Breast epithelium (tissue), 4 donors: ENCODE measurements at regions not wholly inside any gene's neighbourhood (a gene's known extent, or its start where the extent isn't known, plus 50 kb on each side); places are given as distances from the start of the nearest gene placed in this dataset.

Experiments used
- DNase-seq, 2 donors: peaks; one replicate each; pipeline ENCODE4 v3.0.0-alpha.2; 2019; ENCODE audit warnings: low spot score in 2 of 2
- H3K27ac ChIP-seq, 2 donors: fragments of 200-600 bp; sonication (generic) in 1 of 2; one replicate each; pipeline ENCODE4 v1.5.1; 2016 to 2019; ENCODE audit warnings: mild to moderate bottlenecking in 1 of 2
- H3K27me3 ChIP-seq, 2 donors: fragments of 200-600 bp; sonication (generic) in 1 of 2; one replicate each; pipeline versions ENCODE4 v1.5.1 to v1.6.0; 2017 to 2019; ENCODE audit warnings: control low read depth in 1 of 2, mild to moderate bottlenecking in 1 of 2
- H3K36me3 ChIP-seq: fragments of 200-600 bp; one replicate; pipeline ENCODE4 v1.5.1; 2019
- H3K4me1 ChIP-seq, 2 donors: fragments of 200-600 bp; sonication (generic); one replicate each; pipeline ENCODE4 v1.5.1; 2016 to 2019; ENCODE audit warnings: control low read depth in 1 of 2
- H3K4me3 ChIP-seq, 3 donors: fragments of 200-600 bp; sonication (generic); 1 replicate in 2 of 3; 2 replicates in 1 of 3; pipeline ENCODE4 v1.5.1; 2016 to 2019; ENCODE audit warnings: mild to moderate bottlenecking in 3 of 3, moderate library complexity in 2 of 3
- H3K9me3 ChIP-seq, 2 donors: fragments of 200-600 bp; sonication (generic) in 1 of 2; one replicate each; pipeline ENCODE4 v1.5.1; 2016 to 2019; ENCODE audit warnings: control low read depth in 1 of 2
- CTCF ChIP-seq, 3 donors: fragments of 450-650 bp; IDR thresholded peaks; one replicate each; pipeline ENCODE4 v1.5.1; 2016 to 2017; ENCODE audit warnings: antibody characterized with exemption in 3 of 3, mild to moderate bottlenecking in 3 of 3, moderate library complexity in 3 of 3
- POLR2A ChIP-seq: fragments of 450-650 bp; IDR thresholded peaks from one replicate; pipeline ENCODE4 v1.6.1; 2016; ENCODE audit warnings: antibody characterized with exemption, mild to moderate bottlenecking, moderate library complexity
- POLR2AphosphoS5 ChIP-seq, 3 donors: sonication (generic); formaldehyde crosslinking; IDR thresholded peaks; one replicate each; pipeline ENCODE4 v1.6.1; 2017; ENCODE audit warnings: antibody characterized with exemption in 3 of 3
- intact Hi-C: fragments of 100-400 bp; cut with DNase I; formaldehyde crosslinking; loops from one replicate; pipeline ENCODE4 v1.15.1; 2023; ENCODE audit warnings: low total_unique reads

- Histone ChIP-seq H3K9me3 (no peaks in the 10 kb centered on the region), H3K4me1 (no peaks in the 10 kb centered on the region), H3K27me3 (no peaks in the 10 kb centered on the region), H3K36me3 (no peaks in the 10 kb centered on the region), H3K4me3 (no peak overlapping the region), H3K27ac (no peak overlapping the region)
- intact Hi-C loops = no loop called here
- TF ChIP-seq CTCF (IDR thresholded peaks at IDR 0.05) = no peak
- no peak for TF ChIP-seq POLR2A
- TF ChIP-seq POLR2AphosphoS5 (IDR thresholded peaks at IDR 0.05) = no peak
- no peak for DNase-seq
Measured at GRCh38 chr14:82482345-82482744, 948.7 kb upstream of the SEL1L start.

GRCh38 chr14:82488473-82488872, 954.8 kb upstream of the SEL1L start:
- TF ChIP-seq POLR2AphosphoS5 (IDR thresholded peaks at IDR 0.05) = no peak
- no peak for TF ChIP-seq CTCF (IDR thresholded peaks at IDR 0.05)
- no peak for TF ChIP-seq POLR2A
- no peak overlapping the region for H3K4me3 ChIP-seq
- H3K4me1 ChIP-seq = no peaks in the 10 kb centered on the region
- no peak for DNase-seq
- no peaks in the 10 kb centered on the region for H3K9me3 ChIP-seq
- no peaks in the 10 kb centered on the region for H3K27me3 ChIP-seq
- intact Hi-C loops = loop anchor here (5.0 kb wide), 1 partner anchor 459 kb away; no protein-coding TSS in a partner anchor
- H3K36me3 ChIP-seq = no peaks in the 10 kb centered on the region
- H3K27ac ChIP-seq = no peak overlapping the region

DNA sequence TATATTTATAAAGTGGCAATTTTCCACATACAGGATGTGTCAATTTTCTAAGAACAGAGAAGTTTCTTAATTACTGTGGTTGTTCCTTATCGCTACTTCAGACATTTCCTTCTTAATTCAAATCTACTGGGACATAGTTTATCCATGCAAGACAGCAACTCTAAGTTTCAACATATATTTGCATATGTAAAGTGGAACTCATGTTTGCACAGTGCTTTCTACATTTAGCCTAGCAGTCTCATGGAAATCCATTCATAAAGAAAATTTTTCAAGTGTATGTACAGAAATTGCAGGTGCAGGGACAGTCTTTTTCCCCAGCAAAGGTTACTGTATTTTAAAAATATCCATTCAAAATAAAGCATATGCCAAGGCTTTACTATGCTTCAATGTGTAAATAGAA, 956.7 kb upstream of the SEL1L start:
- DNase-seq = no peak
- no peak overlapping the region for H3K4me3 ChIP-seq
- no peak overlapping the region for H3K27ac ChIP-seq
- intact Hi-C loops = no loop called here
- TF ChIP-seq POLR2AphosphoS5 (IDR thresholded peaks at IDR 0.05) (no peak), CTCF (IDR thresholded peaks at IDR 0.05) (no peak), POLR2A (no peak)
- no peaks in the 10 kb centered on the region for H3K36me3 ChIP-seq
- no peaks in the 10 kb centered on the region for H3K9me3 ChIP-seq
- no peaks in the 10 kb centered on the region for H3K4me1 ChIP-seq
- no peaks in the 10 kb centered on the region for H3K27me3 ChIP-seq

- intact Hi-C loops = no loop called here
- no peaks in the 10 kb centered on the region for H3K36me3 ChIP-seq
- H3K27ac ChIP-seq = no peak overlapping the region
- H3K4me3 ChIP-seq = no peak overlapping the region
- TF ChIP-seq POLR2AphosphoS5 (IDR thresholded peaks at IDR 0.05) (no peak), CTCF (IDR thresholded peaks at IDR 0.05) (no peak), POLR2A (no peak)
- no peak for DNase-seq
- no peaks in the 10 kb centered on the region for H3K9me3 ChIP-seq
- no peaks in the 10 kb centered on the region for H3K27me3 ChIP-seq
- no peaks in the 10 kb centered on the region for H3K4me1 ChIP-seq
Measured at GRCh38 chr14:82492157-82492556, 958.5 kb upstream of the SEL1L start.

DNA sequence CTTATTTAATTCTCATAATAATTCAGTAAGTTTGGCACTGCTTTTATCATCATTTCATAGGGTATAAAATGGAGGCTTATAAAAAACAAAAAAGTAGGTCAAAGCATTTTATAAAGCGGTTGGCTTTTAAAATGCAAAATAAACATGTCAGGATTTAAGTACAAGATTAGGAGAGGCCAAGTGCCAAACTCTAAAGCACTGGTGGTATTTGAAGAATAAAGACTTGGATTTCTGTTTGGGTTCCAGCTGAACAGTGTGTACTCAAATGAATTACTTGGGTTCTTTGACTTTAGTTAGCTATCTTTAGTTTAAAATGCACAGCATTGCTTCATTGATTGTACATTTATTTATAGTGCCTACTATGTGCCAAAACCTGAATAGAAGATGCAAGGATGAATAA, 966.6 kb upstream of the SEL1L start:
- TF ChIP-seq POLR2AphosphoS5 (IDR thresholded peaks at IDR 0.05) (no peak), CTCF (IDR thresholded peaks at IDR 0.05) (no peak), POLR2A (no peak)
- no peaks in the 10 kb centered on the region for H3K4me1 ChIP-seq
- no peaks in the 10 kb centered on the region for H3K27me3 ChIP-seq
- H3K4me3 ChIP-seq = no peak overlapping the region
- no peaks in the 10 kb centered on the region for H3K9me3 ChIP-seq
- H3K36me3 ChIP-seq = no peaks in the 10 kb centered on the region
- no peak overlapping the region for H3K27ac ChIP-seq
- no peak for DNase-seq
- intact Hi-C loops = no loop called here
